Ramos (cell line): ENCODE measurements at regions not wholly inside any gene's neighbourhood (a gene's known extent, or its start where the extent isn't known, plus 50 kb on each side); places are given as distances from the start of the nearest gene placed in this dataset.

Source experiments
- in situ Hi-C: fragments of 300-500 bp; cut with MboI; formaldehyde crosslinking; loops from one replicate; pipeline ENCODE4 v1.14.3; 2022; ENCODE audit warnings: low sequenced_read_pairs; ENCODE audit not compliant: unreplicated experiment

- in situ Hi-C loops: no loop called here
Observed at GRCh38 chr13:104442536-104442935, 1376.3 kb upstream of the SLC10A2 start.

GRCh38 chr13:104436555-104436954 is 1370.3 kb upstream of the SLC10A2 start:
- in situ Hi-C loops: no loop called here

- in situ Hi-C loops: no loop called here
Observed at GRCh38 chr13:104431895-104432294, 1365.7 kb upstream of the SLC10A2 start.

DNA sequence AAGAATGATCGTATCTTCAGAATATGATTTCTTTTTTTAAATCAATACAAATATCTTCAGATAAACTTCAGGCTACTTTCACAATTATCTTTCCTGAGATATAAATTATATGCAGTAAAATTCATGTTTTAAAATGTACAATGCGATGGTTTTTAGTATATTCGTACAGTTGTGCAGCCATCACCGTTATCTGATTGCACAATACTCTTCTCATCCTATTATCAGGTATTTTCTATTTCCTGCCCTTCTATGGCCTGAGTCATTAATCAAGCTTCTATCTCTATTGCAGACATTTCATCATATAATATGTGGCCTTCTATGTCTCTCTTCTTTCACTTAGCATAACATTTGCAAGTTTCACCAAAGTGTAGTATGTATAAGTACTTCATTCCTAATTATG is 1360.2 kb upstream of the SLC10A2 start:
- in situ Hi-C loops: no loop called here

DNA sequence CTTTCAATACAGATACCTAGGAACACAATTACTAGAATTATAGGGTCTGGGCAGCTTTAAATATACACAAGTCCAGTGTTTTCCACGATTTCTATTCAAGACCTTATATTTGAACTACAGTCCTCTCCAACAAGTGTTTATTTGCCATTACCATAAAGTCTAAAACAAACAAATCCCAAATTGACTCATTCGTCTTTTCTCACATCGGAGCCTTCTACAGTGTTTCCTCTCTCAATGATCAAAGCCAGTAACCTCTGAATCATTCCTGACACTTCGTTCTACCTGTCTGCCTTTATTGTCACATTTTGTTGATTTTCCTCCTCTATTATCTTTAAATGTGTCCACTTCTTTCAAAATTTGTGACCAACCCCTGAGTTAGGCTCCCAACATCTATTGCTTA is 1356.5 kb upstream of the SLC10A2 start:
- in situ Hi-C loops: no loop called here

- in situ Hi-C loops: no loop called here
Observed at GRCh38 chr13:104416973-104417372, 1350.8 kb upstream of the SLC10A2 start.

DNA sequence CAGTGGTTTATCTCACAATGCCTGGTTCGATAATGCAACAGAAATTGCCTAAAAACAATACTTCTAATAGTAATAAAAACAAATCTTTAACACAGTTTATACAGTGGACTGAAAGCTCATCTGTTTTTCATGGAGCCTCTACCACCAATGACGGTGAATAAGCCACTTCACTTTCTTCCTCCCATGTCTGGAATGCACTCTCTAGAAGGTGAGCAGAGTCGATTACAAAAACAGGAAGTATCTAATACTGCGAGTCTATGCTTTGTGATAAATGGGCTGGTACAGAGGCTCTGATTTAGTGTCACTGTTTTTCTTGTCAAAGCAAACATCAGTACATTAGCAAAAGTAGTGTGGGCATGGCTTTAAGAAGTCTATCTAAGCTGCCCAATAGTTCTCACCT is 1348.6 kb upstream of the SLC10A2 start:
- in situ Hi-C loops: no loop called here

DNA sequence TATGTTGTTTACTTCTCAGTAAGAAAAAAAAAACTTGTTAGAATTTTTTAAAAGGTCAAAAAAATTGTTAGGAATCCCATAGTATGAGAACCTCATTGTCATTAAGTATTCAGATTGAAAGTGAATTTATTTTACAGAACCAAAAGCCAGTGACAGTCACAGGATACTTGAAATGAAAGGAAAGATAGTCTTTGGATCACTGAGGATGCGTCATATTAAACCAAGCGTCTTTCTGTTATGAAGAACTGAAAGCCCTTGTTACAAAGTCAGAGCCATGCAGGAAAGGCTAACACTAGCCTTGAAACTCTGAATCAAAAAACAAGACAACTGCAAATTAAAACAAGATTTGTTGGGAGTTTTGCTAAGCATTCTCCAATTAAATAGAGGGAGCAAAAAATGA is 1348.0 kb upstream of the SLC10A2 start:
- in situ Hi-C loops: no loop called here

- in situ Hi-C loops: no loop called here
Observed at GRCh38 chr13:104411141-104411765, 1345.0 kb upstream of the SLC10A2 start.

DNA sequence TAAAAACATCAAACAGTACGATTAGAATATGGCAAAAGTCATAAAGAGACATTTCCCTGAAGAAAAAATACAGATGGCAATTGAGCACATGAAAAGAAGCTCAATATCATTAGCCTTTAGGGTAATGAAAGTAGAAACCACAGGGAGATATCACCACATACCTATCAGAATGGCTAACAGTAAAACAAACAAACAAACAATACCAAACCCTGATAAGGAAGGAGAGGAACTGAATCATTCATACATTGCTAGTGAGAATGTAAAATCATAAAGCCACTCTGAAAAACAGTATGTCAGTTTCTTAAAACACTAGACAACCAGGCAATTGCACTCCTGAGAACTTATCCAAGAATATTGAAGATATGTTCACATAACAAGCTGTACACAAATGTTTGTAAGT is 1342.5 kb upstream of the SLC10A2 start:
- in situ Hi-C loops: no loop called here

GRCh38 chr13:104404325-104404724 is 1338.1 kb upstream of the SLC10A2 start:
- in situ Hi-C loops: no loop called here

DNA sequence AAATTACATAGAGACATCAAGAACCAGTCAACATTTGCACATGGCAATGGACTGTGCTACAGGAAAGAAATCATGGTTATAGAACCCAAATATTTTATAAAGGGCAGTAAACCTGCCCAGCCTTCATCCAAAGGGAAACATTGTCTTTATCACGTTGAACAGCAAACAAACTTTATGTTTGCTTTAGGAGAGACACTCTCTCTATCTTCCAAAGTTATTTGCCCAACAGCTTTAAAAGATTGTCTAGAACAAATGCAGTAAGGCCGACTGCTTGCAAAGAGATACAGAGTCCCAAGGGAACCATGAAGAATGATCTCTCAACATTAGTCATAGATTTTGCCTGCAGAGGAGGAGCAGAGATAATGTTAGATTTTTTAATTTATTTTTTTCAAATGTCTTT is 1323.5 kb upstream of the SLC10A2 start:
- in situ Hi-C loops: no loop called here

- in situ Hi-C loops: no loop called here
Observed at GRCh38 chr13:104387510-104387909, 1321.3 kb upstream of the SLC10A2 start.

DNA sequence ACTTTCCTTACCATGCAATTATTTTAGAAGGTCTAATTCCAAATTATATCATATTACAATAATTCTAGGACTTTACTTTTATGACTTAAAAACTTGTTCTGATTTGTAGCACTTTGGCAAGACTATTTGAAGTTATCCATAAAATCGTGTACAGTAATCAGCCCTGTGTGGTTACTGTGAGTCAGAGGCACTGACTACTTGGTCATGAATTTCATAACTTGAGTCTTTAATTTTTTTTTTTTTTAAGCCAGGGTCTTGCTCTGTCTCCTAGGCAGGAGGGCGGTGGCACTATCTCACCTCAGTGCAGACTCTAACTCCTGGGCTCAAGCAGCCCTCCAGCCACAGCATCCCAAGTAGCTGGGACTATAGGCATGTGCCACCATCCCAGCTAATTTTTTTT is 1319.2 kb upstream of the SLC10A2 start:
- in situ Hi-C loops: no loop called here

- in situ Hi-C loops: no loop called here
Observed at GRCh38 chr13:104382951-104383350, 1316.7 kb upstream of the SLC10A2 start.

GRCh38 chr13:104376588-104376987 is 1310.4 kb upstream of the SLC10A2 start:
- in situ Hi-C loops: no loop called here

DNA sequence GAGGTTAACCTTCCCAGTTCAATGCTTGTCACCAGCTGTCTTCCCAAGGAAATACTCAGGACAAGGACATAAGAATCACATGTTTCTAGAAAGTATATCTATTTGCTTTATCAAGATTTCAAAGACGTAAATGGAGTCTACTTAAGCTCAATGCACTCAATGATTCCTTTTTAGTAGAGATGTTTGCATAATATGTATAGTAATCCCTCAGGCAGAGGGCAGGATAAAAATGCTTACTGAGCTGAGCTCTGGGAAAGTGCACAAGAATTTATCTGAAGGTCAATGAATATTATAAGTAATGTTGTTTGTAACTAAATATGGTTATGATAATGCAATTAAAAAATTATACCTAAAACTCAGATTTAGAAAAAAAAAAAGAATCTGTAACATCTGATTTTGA is 1309.4 kb upstream of the SLC10A2 start:
- in situ Hi-C loops: no loop called here

DNA sequence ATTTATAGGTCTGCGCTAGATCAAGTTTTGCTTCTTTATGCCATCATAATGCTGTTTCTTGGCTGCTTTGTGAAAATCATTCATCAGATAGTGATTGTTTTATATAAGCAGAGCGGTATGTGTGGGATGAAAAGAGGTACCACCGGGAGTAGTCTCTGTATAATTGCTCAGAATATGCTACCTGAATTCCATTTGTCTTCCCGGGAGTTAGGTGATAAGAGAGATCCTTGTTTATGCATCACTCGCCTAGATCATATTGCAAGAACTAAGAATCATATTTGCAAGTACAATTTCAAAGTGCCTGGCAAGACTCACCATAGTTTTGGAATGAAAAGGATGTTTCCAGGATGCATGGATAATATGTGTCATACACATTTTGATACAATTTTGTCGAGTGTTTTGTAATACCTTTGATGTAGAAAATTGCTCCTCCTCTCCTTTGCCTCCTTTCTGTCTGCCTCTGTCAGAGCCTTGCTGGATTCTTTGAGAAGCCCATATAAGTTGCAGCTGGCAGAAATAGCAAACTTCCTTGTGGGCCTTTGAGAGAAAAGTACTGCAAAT is 1306.0 kb upstream of the SLC10A2 start:
- in situ Hi-C loops: no loop called here

DNA sequence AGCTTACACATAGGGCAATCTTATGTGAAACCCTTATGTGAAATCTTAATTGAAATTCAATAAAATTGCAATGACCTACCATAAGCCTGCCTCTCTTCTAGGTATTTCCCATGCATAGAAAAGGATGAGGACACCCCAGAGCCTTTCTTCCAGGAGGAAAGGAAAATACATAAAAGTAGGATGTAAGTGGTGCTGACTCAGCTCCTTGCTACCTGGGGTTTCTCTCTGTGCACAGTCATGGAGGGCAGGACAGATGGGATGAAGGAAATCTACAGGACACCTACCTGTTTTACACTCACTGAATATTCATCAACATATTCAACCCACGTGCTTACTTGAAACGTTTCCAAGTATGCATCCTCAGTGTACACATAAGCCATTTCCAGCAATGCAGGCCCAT is 1299.2 kb upstream of the SLC10A2 start:
- in situ Hi-C loops: no loop called here

- in situ Hi-C loops: no loop called here
Observed at GRCh38 chr13:104357672-104358354, 1291.6 kb upstream of the SLC10A2 start.

DNA sequence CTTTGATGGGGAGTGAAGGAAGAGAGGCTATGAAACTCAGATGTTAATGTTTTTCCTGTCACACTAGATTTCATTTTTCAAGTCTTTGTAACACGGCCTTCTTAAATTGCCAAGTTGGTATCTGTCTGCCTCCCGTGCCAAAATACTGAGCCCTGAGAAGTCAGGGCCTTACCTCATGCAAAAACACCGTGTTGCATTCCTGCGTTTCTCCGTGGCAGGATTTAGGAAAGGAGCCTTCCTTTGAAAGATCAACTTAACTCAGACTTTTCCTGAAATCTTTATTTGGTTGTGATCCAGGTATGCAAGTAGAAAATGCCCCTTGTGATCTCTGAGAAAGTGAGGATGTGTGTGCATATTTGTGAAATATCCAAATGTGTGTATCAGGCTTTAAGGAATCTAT is 1291.0 kb upstream of the SLC10A2 start:
- in situ Hi-C loops: no loop called here
